ENCODE measurements at regions not wholly inside any gene's neighbourhood (a gene's known extent, or its start where the extent isn't known, plus 50 kb on each side); places are given as distances from the start of the nearest gene placed in this dataset.

GRCh38 chr15:31248951-31249350 is 77.7 kb upstream of the KLF13 start:
- TF ChIP-seq POLR2A (IDR thresholded peaks at IDR 0.05) = no peak
- TF ChIP-seq CTCF (IDR thresholded peaks at IDR 0.05) = no peak
- TF ChIP-seq EP300 (IDR thresholded peaks at IDR 0.05) = no peak

Measured in ovary (tissue), 3 donors.